CD4-positive, alpha-beta memory T cell (primary cell): ENCODE measurements at regions not wholly inside any gene's neighbourhood (a gene's known extent, or its start where the extent isn't known, plus 50 kb on each side); places are given as distances from the start of the nearest gene placed in this dataset.

Source experiments
- CTCF ChIA-PET: fragments of 350-600 bp; sonication (Branson Sonifier 250); formaldehyde crosslinking; loops from one replicate; lab custom pipeline; 2021; ENCODE audit warnings: inconsistent platforms; ENCODE audit not compliant: partially characterized antibody; lab: Charles Lee
- POLR2A ChIA-PET: fragments of 350-600 bp; sonication (Branson Sonifier 250); formaldehyde crosslinking; loops from one replicate; lab custom pipeline; 2021; ENCODE audit not compliant: partially characterized antibody; lab: Charles Lee
- DNase-seq, 5 donors: peaks; one replicate each; pipeline versions ENCODE4 v3.0.0 to v3.0.0-alpha.2; 2020 to 2022; ENCODE audit warnings: mixed read lengths in 1 of 5
- H3K27ac ChIP-seq: one replicate; pipeline ENCODE4 v1.7.0; 2013; ENCODE audit warnings: low read depth, low read length
- H3K27me3 ChIP-seq: 2 replicates; pipeline ENCODE4 v1.7.0; 2013; ENCODE audit warnings: mild to moderate bottlenecking, low read length, moderate library complexity; ENCODE audit not compliant: insufficient read depth
- H3K36me3 ChIP-seq: 2 replicates; pipeline ENCODE4 v1.7.0; 2013; ENCODE audit warnings: mild to moderate bottlenecking, low read length, moderate library complexity; ENCODE audit not compliant: insufficient read depth
- H3K4me1 ChIP-seq: 2 replicates; pipeline ENCODE4 v1.7.0; 2013; ENCODE audit warnings: mild to moderate bottlenecking, low read length, moderate library complexity; ENCODE audit not compliant: insufficient read depth
- H3K4me3 ChIP-seq, 2 donors: one replicate each; pipeline ENCODE4 v1.7.0; 2013; ENCODE audit warnings: low read length in 2 of 2, mild to moderate bottlenecking in 1 of 2
- H3K9me3 ChIP-seq, 2 donors: one replicate each; pipeline ENCODE4 v1.7.0; 2013; ENCODE audit warnings: low read length in 2 of 2, control low read depth in 1 of 2; ENCODE audit not compliant: control insufficient read depth in 1 of 2
- H3K27ac Mint-ChIP-seq, 7 donors: one replicate each; pipeline ENCODE4 v1.8.0; 2020 to 2021; ENCODE audit warnings: mixed read lengths in 7 of 7, mild to moderate bottlenecking in 6 of 7, inconsistent platforms in 3 of 7, moderate library complexity in 3 of 7
- H3K27me3 Mint-ChIP-seq, 2 donors: one replicate each; pipeline ENCODE4 v1.8.0; 2020 to 2021; ENCODE audit warnings: mixed read lengths in 2 of 2
- H3K36me3 Mint-ChIP-seq, 2 donors: one replicate each; pipeline ENCODE4 v1.8.0; 2020 to 2021; ENCODE audit warnings: mixed read lengths in 2 of 2, inconsistent platforms in 1 of 2, mild to moderate bottlenecking in 1 of 2
- H3K4me1 Mint-ChIP-seq, 4 donors: one replicate each; pipeline ENCODE4 v1.8.0; 2020 to 2021; ENCODE audit warnings: mixed read lengths in 4 of 4, mild to moderate bottlenecking in 1 of 4
- H3K4me3 Mint-ChIP-seq, 8 donors: one replicate each; pipeline ENCODE4 v1.8.0; 2020 to 2021; ENCODE audit warnings: mixed read lengths in 8 of 8, mild to moderate bottlenecking in 7 of 8, moderate library complexity in 6 of 8, inconsistent platforms in 3 of 8
- H3K9me3 Mint-ChIP-seq, 8 donors: one replicate each; pipeline ENCODE4 v1.8.0; 2020 to 2021; ENCODE audit warnings: mixed read lengths in 8 of 8, mild to moderate bottlenecking in 5 of 8, inconsistent platforms in 3 of 8, moderate library complexity in 1 of 8
- intact Hi-C: fragments of 100-400 bp; cut with micrococcal nuclease; formaldehyde crosslinking; loops from one replicate; pipeline ENCODE4 v1.15.1; 2023

DNA sequence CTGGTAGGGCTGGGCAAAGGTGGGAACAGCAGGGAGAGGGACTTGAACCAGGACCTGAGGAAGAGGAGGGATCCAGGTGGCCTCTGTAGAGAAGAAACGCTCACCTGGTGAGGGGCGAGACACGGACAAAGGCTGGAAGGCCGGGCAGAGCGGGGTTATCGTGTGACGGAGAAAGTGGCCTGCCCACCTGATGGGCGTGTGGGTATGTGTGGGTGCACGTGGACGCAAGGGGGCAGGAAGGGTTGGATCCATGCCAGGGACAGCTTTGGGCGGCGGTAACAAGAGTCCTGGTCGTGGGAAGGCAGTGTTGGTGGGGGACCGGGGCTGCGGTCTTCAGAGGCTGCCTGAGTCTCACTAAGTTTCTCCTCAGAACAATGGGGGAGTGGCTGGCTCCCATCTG is 104.1 kb upstream of the GSE1 start:
- H3K27ac Mint-ChIP-seq, result peak overlapping the region in 1 of 7 donors; percentile 71
- DNase-seq, result no peak
- Histone ChIP-seq H3K27me3 (no peaks in the 10 kb centered on the region), H3K36me3 (no peaks in the 10 kb centered on the region), H3K4me1 (no peaks in the 10 kb centered on the region), H3K27ac (no peak overlapping the region), H3K9me3 (no peaks in the 10 kb centered on the region), H3K4me3 (no peak overlapping the region)
- no peak overlapping the region for H3K4me3 Mint-ChIP-seq
- CTCF ChIA-PET, result interaction anchor here (1.7 kb wide), 1 partner anchor 107 kb away, joined by 4 read pairs; no protein-coding TSS in a partner anchor
- H3K36me3 Mint-ChIP-seq, result no peaks in the 10 kb centered on the region
- intact Hi-C loops, result no loop called here
- peaks cover 0 to 1% of the 10 kb centered on the region in 2 donors for H3K27me3 Mint-ChIP-seq
- H3K4me1 Mint-ChIP-seq, result peaks cover 0 to 3% (median 0%) of the 10 kb centered on the region in 4 donors
- H3K9me3 Mint-ChIP-seq, result no peaks in the 10 kb centered on the region
- POLR2A ChIA-PET, result no interaction called here

DNA sequence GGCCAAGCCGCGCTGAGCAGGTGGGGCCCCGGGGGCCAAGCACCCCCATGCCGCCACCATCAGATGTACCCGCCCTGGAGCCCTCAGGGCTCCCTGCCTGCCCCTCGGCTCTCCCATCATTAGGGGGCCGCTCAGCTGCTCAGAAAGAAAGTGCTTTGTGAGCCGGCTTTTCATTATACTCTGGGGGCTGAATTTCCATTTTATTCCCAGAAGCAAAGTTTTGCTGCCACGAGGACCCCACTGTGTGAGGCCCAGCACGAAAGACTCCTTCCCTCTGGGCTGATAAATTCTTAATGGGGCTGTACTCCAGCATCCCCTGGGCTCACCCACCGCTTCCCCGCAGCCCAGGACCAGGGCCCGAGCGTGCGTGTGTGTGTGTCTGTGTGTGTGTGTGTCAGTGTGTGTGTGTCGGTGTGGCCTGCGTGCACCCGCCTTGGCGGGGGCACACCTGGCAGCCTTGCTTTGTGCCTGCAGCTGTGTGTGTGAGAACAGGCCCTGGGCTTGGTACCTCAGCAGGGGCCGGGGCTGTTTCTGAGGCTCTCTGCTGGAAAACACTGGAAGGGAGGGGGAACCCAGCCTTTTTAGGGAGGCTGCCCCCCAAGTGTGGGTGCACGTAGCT is 103.0 kb upstream of the GSE1 start:
- H3K36me3 Mint-ChIP-seq, result no peaks in the 10 kb centered on the region
- no peaks in the 10 kb centered on the region for H3K9me3 ChIP-seq
- peaks cover 0 to 3% (median 0%) of the 10 kb centered on the region in 4 donors for H3K4me1 Mint-ChIP-seq
- no peaks in the 10 kb centered on the region for H3K27me3 ChIP-seq
- H3K4me3 Mint-ChIP-seq, result no peak overlapping the region
- H3K27me3 Mint-ChIP-seq, result peaks cover 0 to 1% of the 10 kb centered on the region in 2 donors
- no peak overlapping the region for H3K27ac ChIP-seq
- H3K4me1 ChIP-seq, result no peaks in the 10 kb centered on the region
- no peak overlapping the region for H3K4me3 ChIP-seq
- intact Hi-C loops, result no loop called here
- DNase-seq, result no peak
- no peaks in the 10 kb centered on the region for H3K36me3 ChIP-seq
- H3K9me3 Mint-ChIP-seq, result no peaks in the 10 kb centered on the region
- CTCF ChIA-PET, result no interaction called here
- no peak overlapping the region for H3K27ac Mint-ChIP-seq
- POLR2A ChIA-PET, result no interaction called here

DNA sequence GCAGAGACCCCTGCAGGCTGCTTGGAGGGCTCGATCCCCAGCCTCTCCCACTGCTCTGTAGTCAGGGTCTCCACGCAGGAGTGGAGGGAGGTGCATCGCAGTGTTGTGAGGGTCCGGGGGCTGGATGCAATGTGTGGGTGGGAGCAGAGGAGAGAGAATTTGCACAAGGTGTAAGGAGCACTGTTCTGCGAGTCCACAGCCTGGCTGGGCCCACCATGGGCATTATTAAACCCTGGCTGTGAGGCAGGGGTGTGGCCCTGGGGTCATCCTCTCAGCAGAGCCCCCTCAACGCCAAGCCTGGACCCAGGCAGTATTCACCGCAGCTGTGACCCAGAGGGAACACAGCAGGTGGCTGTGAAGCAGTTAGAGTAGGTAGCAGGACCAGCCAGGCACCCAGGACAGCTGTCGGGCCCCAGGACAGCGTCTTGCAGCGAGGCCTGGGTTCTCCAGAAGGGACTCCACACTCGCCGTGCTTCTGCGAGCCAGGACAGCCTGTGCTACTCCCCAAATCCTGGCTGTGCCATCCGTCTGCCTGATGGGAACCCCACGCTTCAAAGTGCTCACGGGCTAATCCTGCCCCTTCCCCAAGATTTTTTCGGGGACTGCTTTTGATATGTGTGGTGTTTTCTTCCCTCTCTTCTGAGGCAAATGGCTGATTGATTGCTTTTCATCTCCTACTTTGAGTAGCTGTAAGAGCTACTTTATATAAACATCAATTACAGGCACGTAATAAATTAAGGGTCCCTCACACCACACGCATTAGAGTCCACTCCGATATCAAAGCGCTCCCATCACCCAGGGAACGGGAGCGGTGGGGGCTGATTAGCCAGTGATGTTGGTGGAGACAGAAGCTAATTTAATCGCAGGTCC is 100.9 kb upstream of the GSE1 start:
- Histone ChIP-seq H3K9me3 (no peaks in the 10 kb centered on the region), H3K36me3 (no peaks in the 10 kb centered on the region), H3K4me1 (no peaks in the 10 kb centered on the region), H3K4me3 (no peak overlapping the region), H3K27ac (no peak overlapping the region), H3K27me3 (no peaks in the 10 kb centered on the region)
- Mint-ChIP-seq H3K9me3 (no peaks in the 10 kb centered on the region), H3K4me3 (no peak overlapping the region), H3K27me3 (peaks cover 0 to 1% of the 10 kb centered on the region in 2 donors), H3K27ac (no peak overlapping the region), H3K36me3 (no peaks in the 10 kb centered on the region), H3K4me1 (peaks cover 0 to 3% (median 0%) of the 10 kb centered on the region in 4 donors)
- POLR2A ChIA-PET, result no interaction called here
- intact Hi-C loops, result no loop called here
- CTCF ChIA-PET, result interaction anchor here (1.1 kb wide), 1 partner anchor 16 kb away, joined by 6 read pairs; no protein-coding TSS in a partner anchor
- no peak for DNase-seq

DNA sequence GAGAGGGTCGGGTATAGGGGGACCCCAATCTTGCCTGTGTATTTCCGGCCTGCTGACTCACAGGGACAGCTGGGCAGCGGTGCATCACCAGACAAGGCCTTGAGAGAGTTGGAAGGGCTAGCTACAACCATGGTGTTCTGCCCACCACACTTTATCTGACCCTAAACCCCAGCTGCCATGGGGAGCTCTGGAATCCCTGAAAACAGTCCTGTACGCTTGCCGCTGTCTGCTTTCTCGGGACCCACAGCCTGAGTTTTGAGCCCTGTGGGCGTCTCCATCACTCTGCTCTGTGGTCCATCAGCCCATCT is 100.4 kb upstream of the GSE1 start:
- ChIA-PET POLR2A (no interaction called here), CTCF (interaction anchor here (1.1 kb wide), 1 partner anchor 15 kb away, joined by 6 read pairs; no protein-coding TSS in a partner anchor)
- no peaks in the 10 kb centered on the region for H3K4me1 ChIP-seq
- no peak for DNase-seq
- H3K36me3 Mint-ChIP-seq, result no peaks in the 10 kb centered on the region
- H3K27ac Mint-ChIP-seq, result no peak overlapping the region
- H3K27me3 ChIP-seq, result no peaks in the 10 kb centered on the region
- peaks cover 0 to 1% of the 10 kb centered on the region in 2 donors for H3K27me3 Mint-ChIP-seq
- no peaks in the 10 kb centered on the region for H3K9me3 Mint-ChIP-seq
- H3K9me3 ChIP-seq, result no peaks in the 10 kb centered on the region
- no peak overlapping the region for H3K4me3 Mint-ChIP-seq
- no peak overlapping the region for H3K4me3 ChIP-seq
- peaks cover 0 to 3% (median 0%) of the 10 kb centered on the region in 4 donors for H3K4me1 Mint-ChIP-seq
- intact Hi-C loops, result no loop called here
- H3K36me3 ChIP-seq, result no peaks in the 10 kb centered on the region
- no peak overlapping the region for H3K27ac ChIP-seq

DNA sequence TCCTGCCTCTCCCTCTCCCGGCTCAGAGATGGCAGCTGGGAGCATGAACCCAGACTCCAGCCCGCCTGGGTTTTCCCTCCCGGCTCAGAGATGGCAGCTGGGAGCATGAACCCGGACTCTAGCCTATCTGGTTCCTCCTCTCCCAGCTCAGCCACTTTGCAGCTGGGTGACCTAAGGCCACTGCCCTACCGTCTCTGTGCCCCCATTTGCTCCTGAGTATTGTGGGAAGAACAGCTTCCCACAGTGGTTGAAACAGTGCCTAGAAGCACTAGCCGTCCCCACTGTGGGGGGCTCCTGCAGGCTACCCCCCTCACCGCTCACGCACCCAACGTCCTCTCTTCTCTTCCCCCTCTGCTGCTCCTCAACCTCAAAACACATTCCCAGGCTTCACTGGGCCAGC is 99.9 kb upstream of the GSE1 start:
- Mint-ChIP-seq H3K27ac (no peak overlapping the region), H3K27me3 (peaks cover 0 to 1% of the 10 kb centered on the region in 2 donors), H3K9me3 (no peaks in the 10 kb centered on the region), H3K4me3 (no peak overlapping the region), H3K36me3 (no peaks in the 10 kb centered on the region), H3K4me1 (peaks cover 0 to 3% (median 0%) of the 10 kb centered on the region in 4 donors)
- ChIA-PET CTCF (interaction anchor here (1.1 kb wide), 1 partner anchor 15 kb away, joined by 6 read pairs; no protein-coding TSS in a partner anchor), POLR2A (no interaction called here)
- no peaks in the 10 kb centered on the region for H3K4me1 ChIP-seq
- H3K27ac ChIP-seq, result no peak overlapping the region
- DNase-seq, result no peak
- no peaks in the 10 kb centered on the region for H3K27me3 ChIP-seq
- no peaks in the 10 kb centered on the region for H3K36me3 ChIP-seq
- no peaks in the 10 kb centered on the region for H3K9me3 ChIP-seq
- intact Hi-C loops, result no loop called here
- H3K4me3 ChIP-seq, result no peak overlapping the region

DNA sequence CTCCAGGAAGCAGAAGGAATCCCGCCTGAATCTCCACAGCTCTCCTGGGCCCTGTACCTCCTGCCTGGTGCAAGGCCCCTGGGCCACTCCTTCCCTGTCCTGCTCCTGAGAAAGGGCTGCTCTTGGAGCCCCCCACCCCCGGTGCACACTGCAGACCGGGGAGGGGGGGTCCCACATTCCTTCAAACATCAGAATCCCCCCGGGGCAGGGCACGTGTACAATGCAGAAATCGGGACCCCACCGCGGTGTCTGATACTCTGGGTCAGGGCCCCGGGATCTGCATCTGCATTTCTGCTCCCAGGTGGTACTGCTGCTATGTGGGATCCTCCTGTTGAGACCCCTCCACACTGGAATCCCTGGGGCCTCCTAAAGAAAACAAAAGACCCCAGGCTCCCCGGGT is 99.5 kb upstream of the GSE1 start:
- no peaks in the 10 kb centered on the region for H3K4me1 ChIP-seq
- CTCF ChIA-PET, result interaction anchor here (1.1 kb wide), 1 partner anchor 15 kb away, joined by 6 read pairs; no protein-coding TSS in a partner anchor
- H3K9me3 ChIP-seq, result no peaks in the 10 kb centered on the region
- POLR2A ChIA-PET, result no interaction called here
- DNase-seq, result no peak
- H3K4me3 ChIP-seq, result no peak overlapping the region
- Mint-ChIP-seq H3K27ac (no peak overlapping the region), H3K36me3 (no peaks in the 10 kb centered on the region), H3K27me3 (peaks cover 0 to 1% of the 10 kb centered on the region in 2 donors), H3K4me3 (no peak overlapping the region), H3K4me1 (peaks cover 0 to 3% (median 0%) of the 10 kb centered on the region in 4 donors), H3K9me3 (no peaks in the 10 kb centered on the region)
- intact Hi-C loops, result no loop called here
- no peaks in the 10 kb centered on the region for H3K27me3 ChIP-seq
- no peaks in the 10 kb centered on the region for H3K36me3 ChIP-seq
- no peak overlapping the region for H3K27ac ChIP-seq

DNA sequence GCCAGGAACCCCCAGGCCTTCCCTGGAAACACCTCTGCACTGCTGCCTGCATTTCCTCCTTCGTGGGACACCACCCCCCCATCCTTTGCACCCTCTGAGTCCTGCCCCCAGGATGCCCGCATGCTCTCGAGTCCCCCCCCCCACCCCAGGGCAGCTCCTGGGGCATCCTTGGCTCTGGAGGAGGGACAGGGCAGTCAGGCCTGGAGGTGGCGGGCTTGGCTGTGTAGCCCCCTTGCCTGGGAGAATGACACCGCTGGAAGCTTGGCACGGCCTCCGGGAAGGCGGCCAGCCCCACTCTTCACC is 98.9 kb upstream of the GSE1 start:
- Mint-ChIP-seq H3K27me3 (peaks cover 0 to 1% of the 10 kb centered on the region in 2 donors), H3K36me3 (no peaks in the 10 kb centered on the region), H3K4me3 (no peak overlapping the region), H3K27ac (no peak overlapping the region), H3K4me1 (peaks cover 0 to 3% (median 0%) of the 10 kb centered on the region in 4 donors), H3K9me3 (no peaks in the 10 kb centered on the region)
- intact Hi-C loops, result no loop called here
- ChIA-PET POLR2A (interaction anchor here (0.5 kb wide), 1 partner anchor 14 kb away, joined by 3 read pairs; no protein-coding TSS in a partner anchor), CTCF (interaction anchor here (1.0 kb wide), 1 partner anchor 41 kb away, joined by 3 read pairs; no protein-coding TSS in a partner anchor)
- H3K4me3 ChIP-seq, result no peak overlapping the region
- no peaks in the 10 kb centered on the region for H3K27me3 ChIP-seq
- no peak for DNase-seq
- no peak overlapping the region for H3K27ac ChIP-seq
- H3K36me3 ChIP-seq, result no peaks in the 10 kb centered on the region
- no peaks in the 10 kb centered on the region for H3K4me1 ChIP-seq
- no peaks in the 10 kb centered on the region for H3K9me3 ChIP-seq
